AG10803 (cell line): ENCODE measurements at regions not wholly inside any gene's neighbourhood (a gene's known extent, or its start where the extent isn't known, plus 50 kb on each side); places are given as distances from the start of the nearest gene placed in this dataset.

Source experiments
- DNase-seq: peaks from one replicate; pipeline ENCODE4 v3.0.0; 2010; ENCODE audit warnings: low read depth
- H3K4me3 ChIP-seq: 2 replicates; pipeline ENCODE4 v1.5.1; 2011; ENCODE audit warnings: mild to moderate bottlenecking, low read length, control low read depth
- TF ChIP-seq, protein P1 (sequence below): conservative IDR thresholded peaks from 2 replicates; pipeline ENCODE4 v1.5.1; 2011; ENCODE audit warnings: mild to moderate bottlenecking, low read length, control low read depth, inconsistent platforms

GRCh38 chr1:19006837-19007271 is 50.4 kb upstream of the IFFO2 start:
- no peak overlapping the region for H3K4me3 ChIP-seq
- no peak for DNase-seq
- TF ChIP-seq, protein P1, sequence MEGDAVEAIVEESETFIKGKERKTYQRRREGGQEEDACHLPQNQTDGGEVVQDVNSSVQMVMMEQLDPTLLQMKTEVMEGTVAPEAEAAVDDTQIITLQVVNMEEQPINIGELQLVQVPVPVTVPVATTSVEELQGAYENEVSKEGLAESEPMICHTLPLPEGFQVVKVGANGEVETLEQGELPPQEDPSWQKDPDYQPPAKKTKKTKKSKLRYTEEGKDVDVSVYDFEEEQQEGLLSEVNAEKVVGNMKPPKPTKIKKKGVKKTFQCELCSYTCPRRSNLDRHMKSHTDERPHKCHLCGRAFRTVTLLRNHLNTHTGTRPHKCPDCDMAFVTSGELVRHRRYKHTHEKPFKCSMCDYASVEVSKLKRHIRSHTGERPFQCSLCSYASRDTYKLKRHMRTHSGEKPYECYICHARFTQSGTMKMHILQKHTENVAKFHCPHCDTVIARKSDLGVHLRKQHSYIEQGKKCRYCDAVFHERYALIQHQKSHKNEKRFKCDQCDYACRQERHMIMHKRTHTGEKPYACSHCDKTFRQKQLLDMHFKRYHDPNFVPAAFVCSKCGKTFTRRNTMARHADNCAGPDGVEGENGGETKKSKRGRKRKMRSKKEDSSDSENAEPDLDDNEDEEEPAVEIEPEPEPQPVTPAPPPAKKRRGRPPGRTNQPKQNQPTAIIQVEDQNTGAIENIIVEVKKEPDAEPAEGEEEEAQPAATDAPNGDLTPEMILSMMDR = no peak
